Neuronal stem cell (in vitro differentiated cells): ENCODE measurements at regions not wholly inside any gene's neighbourhood (a gene's known extent, or its start where the extent isn't known, plus 50 kb on each side); places are given as distances from the start of the nearest gene placed in this dataset.
"Not testable (repeated sequence)": the region's sequence is repeated elsewhere in the genome, so short reads cannot be mapped to it uniquely, and the experiment has no call there.

ENCODE experiments used
- DNase-seq: peaks from one replicate; pipeline ENCODE4 v3.0.0-alpha.2; 2013; ENCODE audit warnings: low spot score
- H2AFZ ChIP-seq: one replicate; pipeline ENCODE4 v1.6.1; 2013; ENCODE audit warnings: mild to moderate bottlenecking, low read length, inconsistent platforms
- H2AK5ac ChIP-seq: 2 replicates; pipeline ENCODE4 v1.6.1; 2013; ENCODE audit warnings: low read depth, mild to moderate bottlenecking, inconsistent platforms, low read length, moderate library complexity, mixed read lengths
- H2BK120ac ChIP-seq: 2 replicates; pipeline ENCODE4 v1.6.1; 2013; ENCODE audit warnings: low read depth, mild to moderate bottlenecking, inconsistent platforms, low read length, moderate library complexity, mixed read lengths
- H2BK12ac ChIP-seq: one replicate; pipeline ENCODE4 v1.6.1; 2013; ENCODE audit warnings: low read length, inconsistent platforms
- H2BK15ac ChIP-seq: 2 replicates; pipeline ENCODE4 v1.6.1; 2013; ENCODE audit warnings: mild to moderate bottlenecking, low read length, inconsistent platforms, mixed read lengths
- H2BK5ac ChIP-seq: one replicate; pipeline ENCODE4 v1.6.1; 2013; ENCODE audit warnings: inconsistent platforms, mild to moderate bottlenecking, low read length, moderate library complexity
- H3K14ac ChIP-seq: one replicate; pipeline ENCODE4 v1.6.1; 2013; ENCODE audit warnings: low read length, inconsistent platforms
- H3K18ac ChIP-seq: 2 replicates; pipeline ENCODE4 v1.6.1; 2013; ENCODE audit warnings: low read length, inconsistent platforms
- H3K23ac ChIP-seq: 2 replicates; pipeline ENCODE4 v1.6.1; 2013; ENCODE audit warnings: low read depth, mild to moderate bottlenecking, mixed read lengths, low read length, inconsistent platforms; ENCODE audit not compliant: poor library complexity
- H3K27ac ChIP-seq: replicated peaks from 3 replicates; pipeline ENCODE4 v1.5.1; 2013; ENCODE audit warnings: low read length, inconsistent platforms
- H3K27me3 ChIP-seq, 3 experiments: 2 replicates each; pipeline ENCODE4 v1.6.1; 2013; ENCODE audit warnings: low read length in 3 of 3, mild to moderate bottlenecking in 2 of 3, inconsistent platforms in 1 of 3, low read depth in 1 of 3, mixed read lengths in 1 of 3, moderate library complexity in 1 of 3; ENCODE audit not compliant: control insufficient read depth in 3 of 3, insufficient read depth in 3 of 3
- H3K36me3 ChIP-seq, 2 donors: replicated peaks in 1 of 2; 2 replicates each; pipeline ENCODE4 v1.6.1; 2013; ENCODE audit warnings: low read length in 2 of 2; ENCODE audit not compliant: control insufficient read depth in 2 of 2, insufficient read depth in 2 of 2
- H3K4ac ChIP-seq: 2 replicates; pipeline ENCODE4 v1.6.1; 2013; ENCODE audit warnings: inconsistent platforms, mild to moderate bottlenecking, low read length, moderate library complexity
- H3K4me1 ChIP-seq, 2 donors: 1 replicate in 1 of 2; 2 replicates in 1 of 2; pipeline ENCODE4 v1.6.1; 2013; ENCODE audit warnings: low read length in 2 of 2, low read depth in 1 of 2; ENCODE audit not compliant: control insufficient read depth in 2 of 2, insufficient read depth in 1 of 2
- H3K4me2 ChIP-seq: one replicate; pipeline ENCODE4 v1.6.1; 2013; ENCODE audit warnings: mild to moderate bottlenecking, low read length, inconsistent platforms; ENCODE audit not compliant: insufficient read depth, poor library complexity, severe bottlenecking
- H3K4me3 ChIP-seq, 2 donors: 2 replicates each; pipeline ENCODE4 v1.5.1; 2013; ENCODE audit warnings: low read length in 2 of 2, mild to moderate bottlenecking in 2 of 2, inconsistent platforms in 1 of 2, moderate library complexity in 1 of 2
- H3K79me1 ChIP-seq: one replicate; pipeline ENCODE4 v1.6.1; 2013; ENCODE audit warnings: low read depth, mild to moderate bottlenecking, inconsistent platforms, low read length, moderate library complexity
- H3K9ac ChIP-seq: one replicate; pipeline ENCODE4 v1.6.1; 2013; ENCODE audit warnings: mild to moderate bottlenecking, low read depth, low read length, inconsistent platforms; ENCODE audit not compliant: poor library complexity
- H3K9me3 ChIP-seq, 2 donors: replicated peaks in 1 of 2; 2 replicates each; pipeline versions ENCODE3 to v1.6.1; 2013; ENCODE audit warnings: low read length in 2 of 2, mild to moderate bottlenecking in 2 of 2, inconsistent platforms in 1 of 2, low read depth in 1 of 2, mixed read lengths in 1 of 2, moderate library complexity in 1 of 2; ENCODE audit not compliant: control insufficient read depth in 2 of 2, insufficient read depth in 1 of 2
- H4K8ac ChIP-seq: one replicate; pipeline ENCODE4 v1.6.1; 2013; ENCODE audit warnings: low read depth, mild to moderate bottlenecking, inconsistent platforms, low read length, moderate library complexity
- H4K91ac ChIP-seq: one replicate; pipeline ENCODE4 v1.6.1; 2013; ENCODE audit warnings: low read length, low read depth, mild to moderate bottlenecking, inconsistent platforms; ENCODE audit not compliant: poor library complexity
- whole genome bisulfite sequencing, 2 donors: extraction: QIAGEN DNeasy Blood & Tissue Kit; methylation state at CpG; one replicate each; pipeline ENCODE4 v1.1.7; 2013; ENCODE audit warnings: missing lambda C conversion rate in 2 of 2, mixed read lengths in 1 of 2; ENCODE audit not compliant: insufficient read length in 2 of 2, insufficient replicate concordance in 1 of 2; ENCODE audit errors: extremely low coverage in 2 of 2; 5-methylcytosine and 5-hydroxymethylcytosine counted together

- not testable (repeated sequence) for H3K23ac ChIP-seq, H3K36me3 ChIP-seq, H2BK12ac ChIP-seq, H3K4ac ChIP-seq, H3K4me2 ChIP-seq, H3K27ac ChIP-seq, H2AFZ ChIP-seq, H2AK5ac ChIP-seq, H3K4me1 ChIP-seq, H3K4me3 ChIP-seq, H2BK5ac ChIP-seq, H3K18ac ChIP-seq, H3K14ac ChIP-seq, H4K8ac ChIP-seq, H2BK120ac ChIP-seq, H3K9ac ChIP-seq, H3K9me3 ChIP-seq, H3K27me3 ChIP-seq, H3K79me1 ChIP-seq, DNase-seq, H4K91ac ChIP-seq, H2BK15ac ChIP-seq
- no CpG with 5 or more reads among the region's 3 CpGs for WGBS, 2 donors
Measured at GRCh38 chr13:74260420-74260819, 126.2 kb upstream of the KLF12 start.

- Histone ChIP-seq H3K18ac (no peak overlapping the region), H3K79me1 (no peaks in the 10 kb centered on the region)
- no CpG with 5 or more reads among the region's 3 CpGs for WGBS, 2 donors
Measured at GRCh38 chr13:74259641-74260040, 125.4 kb upstream of the KLF12 start.

GRCh38 chr13:74258961-74259360 is 124.8 kb upstream of the KLF12 start:
- Histone ChIP-seq H3K23ac (no peak overlapping the region), H3K4me1 (no peaks in the 10 kb centered on the region), H3K36me3 (no peaks in the 10 kb centered on the region), H3K4me2 (no peak overlapping the region), H3K4me3 (no peak overlapping the region), H3K9ac (no peak overlapping the region), H3K9me3 (peaks cover 0 to 2% of the 10 kb centered on the region in 2 donors), H4K91ac (no peak overlapping the region), H2BK5ac (no peak overlapping the region), H3K79me1 (no peaks in the 10 kb centered on the region), H3K14ac (no peak overlapping the region), H3K27me3 (no peaks in the 10 kb centered on the region), H2BK15ac (no peak overlapping the region), H4K8ac (no peak overlapping the region), H2BK120ac (no peak overlapping the region), H2AK5ac (no peak overlapping the region), H2BK12ac (no peak overlapping the region), H3K18ac (no peak overlapping the region), H2AFZ (no peak overlapping the region), H3K27ac (no peak overlapping the region), H3K4ac (no peak overlapping the region)
- no CpG with 5 or more reads among the region's 4 CpGs for WGBS, 2 donors
- DNase-seq, result no peak

More at GRCh38 chr13:74259641-74260040, 125.4 kb upstream of the KLF12 start:
- Histone ChIP-seq H3K4me1 (no peaks in the 10 kb centered on the region), H3K36me3 (no peaks in the 10 kb centered on the region), H2AK5ac (no peak overlapping the region), H4K8ac (no peak overlapping the region), H3K23ac (no peak overlapping the region), H3K9ac (no peak overlapping the region), H2BK5ac (no peak overlapping the region), H3K27me3 (no peaks in the 10 kb centered on the region), H2AFZ (no peak overlapping the region), H3K9me3 (peaks cover 0 to 2% of the 10 kb centered on the region in 2 donors), H3K14ac (no peak overlapping the region), H3K4ac (no peak overlapping the region), H2BK15ac (no peak overlapping the region), H3K4me3 (no peak overlapping the region), H4K91ac (no peak overlapping the region), H2BK120ac (no peak overlapping the region), H3K4me2 (no peak overlapping the region), H2BK12ac (no peak overlapping the region), H3K27ac (no peak overlapping the region)
- DNase-seq, result no peak

GRCh38 chr13:74256969-74257368 is 122.8 kb upstream of the KLF12 start:
- Histone ChIP-seq H2AK5ac (no peak overlapping the region), H3K79me1 (no peaks in the 10 kb centered on the region), H3K4me2 (no peak overlapping the region), H2AFZ (no peak overlapping the region), H3K9me3 (peaks cover 0 to 2% of the 10 kb centered on the region in 2 donors), H2BK12ac (no peak overlapping the region), H3K4me1 (no peaks in the 10 kb centered on the region), H2BK15ac (no peak overlapping the region), H3K4ac (no peak overlapping the region), H3K9ac (no peak overlapping the region), H4K8ac (no peak overlapping the region), H2BK5ac (no peak overlapping the region), H3K18ac (no peak overlapping the region), H3K27ac (no peak overlapping the region), H3K27me3 (no peaks in the 10 kb centered on the region), H3K4me3 (no peak overlapping the region), H3K23ac (no peak overlapping the region), H3K14ac (no peak overlapping the region), H2BK120ac (no peak overlapping the region), H4K91ac (no peak overlapping the region), H3K36me3 (no peaks in the 10 kb centered on the region)
- no peak for DNase-seq
- WGBS, 2 donors, result no CpG with 5 or more reads among the region's 4 CpGs
